GM12864 (cell line): ENCODE measurements at regions not wholly inside any gene's neighbourhood (a gene's known extent, or its start where the extent isn't known, plus 50 kb on each side); places are given as distances from the start of the nearest gene placed in this dataset.

Source experiments
- DNase-seq: peaks from one replicate; pipeline ENCODE4 v3.0.0-alpha.2; 2011; ENCODE audit warnings: low read depth
- H3K4me3 ChIP-seq: 2 replicates; pipeline ENCODE4 v1.5.1; 2011; ENCODE audit warnings: mild to moderate bottlenecking, low read depth, low read length, control low read depth
- CTCF ChIP-seq: IDR thresholded peaks from 2 replicates; pipeline ENCODE4 v1.5.1; 2011; ENCODE audit warnings: low read depth, mild to moderate bottlenecking, moderate library complexity, low read length, control low read depth, inconsistent platforms; ENCODE audit errors: missing control alignments

DNA sequence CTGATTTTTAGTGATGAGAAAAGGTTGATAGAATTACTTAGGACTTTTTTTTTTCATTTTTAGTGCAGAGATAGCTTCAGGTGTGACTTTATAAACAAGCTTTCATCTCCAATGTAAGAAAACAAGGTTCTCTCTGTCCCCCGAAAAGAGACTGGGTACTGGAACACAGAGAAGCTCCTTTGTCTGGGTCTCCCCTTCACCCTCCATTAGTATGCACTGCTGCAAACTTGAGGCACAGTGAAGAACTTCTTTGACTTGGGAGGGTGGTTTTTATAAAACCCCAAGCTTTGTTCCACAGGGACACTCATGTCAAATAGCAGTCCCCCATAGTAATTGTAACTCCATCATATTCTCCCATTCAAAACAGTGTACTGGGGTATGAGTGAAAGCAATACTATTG lies 93.5 kb upstream of the SOX2 start:
- no peak for TF ChIP-seq CTCF
- no peak for DNase-seq
- no peak overlapping the region for H3K4me3 ChIP-seq

- TF ChIP-seq CTCF: no peak
Observed at GRCh38 chr3:181616088-181617070, 95.3 kb upstream of the SOX2 start.

DNA sequence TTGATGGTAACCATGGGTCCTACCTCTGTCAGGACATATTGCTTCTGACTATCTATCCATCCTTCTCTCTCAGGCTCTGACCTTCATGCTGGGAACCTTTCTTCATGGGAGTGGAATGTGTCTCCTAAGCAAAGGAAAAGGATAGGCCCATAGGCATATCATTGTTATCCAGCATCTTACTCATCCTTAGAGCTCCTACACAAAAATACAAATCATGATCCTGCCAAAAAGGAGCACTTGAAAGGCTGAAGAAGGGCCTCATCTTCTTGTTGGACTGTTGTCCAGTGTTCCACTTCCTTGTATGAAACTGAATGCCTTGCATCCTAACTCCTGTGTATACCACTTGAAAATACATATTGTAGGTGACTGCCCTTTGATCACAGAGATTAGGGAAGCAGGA lies 96.1 kb upstream of the SOX2 start:
- no peak for DNase-seq
- no peak for TF ChIP-seq CTCF
- no peak overlapping the region for H3K4me3 ChIP-seq

More at GRCh38 chr3:181616088-181617070, 95.3 kb upstream of the SOX2 start:
- no peak overlapping the region for H3K4me3 ChIP-seq
- DNase-seq: no peak

GRCh38 chr3:181614878-181615277 lies 96.8 kb upstream of the SOX2 start:
- DNase-seq: no peak
- TF ChIP-seq CTCF: no peak
- no peak overlapping the region for H3K4me3 ChIP-seq

GRCh38 chr3:181613813-181614212 lies 97.9 kb upstream of the SOX2 start:
- TF ChIP-seq CTCF: no peak
- H3K4me3 ChIP-seq: no peak overlapping the region
- DNase-seq: no peak

- no peak for TF ChIP-seq CTCF
- DNase-seq: no peak
- H3K4me3 ChIP-seq: no peak overlapping the region
Observed at GRCh38 chr3:181613191-181613590, 98.5 kb upstream of the SOX2 start.

GRCh38 chr3:181610973-181611265 lies 100.8 kb upstream of the SOX2 start:
- no peak for DNase-seq
- H3K4me3 ChIP-seq: no peak overlapping the region
- no peak for TF ChIP-seq CTCF
